Spleen (tissue), 7 donors: ENCODE measurements at regions not wholly inside any gene's neighbourhood (a gene's known extent, or its start where the extent isn't known, plus 50 kb on each side); places are given as distances from the start of the nearest gene placed in this dataset.

ENCODE experiments used
- CTCF ChIP-seq, 11 experiments: fragments of 200-600 bp in 7 of 11; fragments of 450-650 bp in 4 of 11; sonication (generic) in 4 of 11; IDR thresholded peaks in 8 of 11; conservative IDR thresholded peaks in 3 of 11; 1 replicate in 7 of 11; 2 replicates in 4 of 11; pipeline versions ENCODE4 v1.4.0 to v1.8.0; 2016 to 2021; ENCODE audit warnings: antibody characterized with exemption in 11 of 11, inconsistent platforms in 4 of 11, mild to moderate bottlenecking in 1 of 11
- POLR2A ChIP-seq, 3 donors: fragments of 450-650 bp; IDR thresholded peaks; one replicate each; pipeline ENCODE4 v1.5.1; 2017; ENCODE audit warnings: antibody characterized with exemption in 3 of 3, mild to moderate bottlenecking in 1 of 3
- POLR2AphosphoS5 ChIP-seq, 3 donors: sonication (generic); formaldehyde crosslinking; IDR thresholded peaks; one replicate each; pipeline ENCODE4 v1.5.1; 2017; ENCODE audit warnings: antibody characterized with exemption in 3 of 3
- donor health status: DM: no; HTN: no; CAD: no; lungs with moderate emphysema.
- donor health status: DM: no; HTN: no; CAD: no.
- donor health status: DM: no; HTN: no; CAD: no.

DNA sequence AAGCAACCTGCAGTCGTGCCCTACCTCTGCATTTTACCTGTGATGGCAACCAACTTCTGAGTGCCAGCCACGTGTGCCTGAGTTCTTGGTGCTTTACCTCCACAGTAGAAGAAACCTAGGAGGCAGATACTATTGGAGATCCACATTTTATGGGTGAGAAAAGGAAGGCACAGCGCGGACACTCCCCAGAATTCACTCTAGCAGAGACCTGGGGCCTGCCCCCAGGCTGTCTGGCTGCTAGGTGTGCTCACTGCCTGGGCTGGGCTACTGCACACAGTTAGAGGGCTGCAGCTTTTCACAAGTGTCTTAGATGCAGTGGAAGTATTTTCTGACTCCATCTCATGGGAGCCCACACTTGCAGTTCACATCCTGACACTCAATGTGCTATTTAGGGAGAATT lies 598.8 kb upstream of the ADAMTS16 start:
- TF ChIP-seq CTCF (IDR thresholded peaks at IDR 0.05 in 8 of 11, conservative IDR thresholded peaks at IDR 0.05 in 3 of 11) (no peak), POLR2AphosphoS5 (IDR thresholded peaks at IDR 0.05) (no peak), POLR2A (IDR thresholded peaks at IDR 0.05) (no peak)
